Muscle of arm (tissue), 1 donor: ENCODE measurements at regions not wholly inside any gene's neighbourhood (a gene's known extent, or its start where the extent isn't known, plus 50 kb on each side); places are given as distances from the start of the nearest gene placed in this dataset.
A peak's percentile ranks its signal among the peaks of the same experiment; 100 is the strongest.

Experiments
- DNase-seq: peaks from one replicate; pipeline ENCODE4 v3.0.0-alpha.2; 2013

DNA sequence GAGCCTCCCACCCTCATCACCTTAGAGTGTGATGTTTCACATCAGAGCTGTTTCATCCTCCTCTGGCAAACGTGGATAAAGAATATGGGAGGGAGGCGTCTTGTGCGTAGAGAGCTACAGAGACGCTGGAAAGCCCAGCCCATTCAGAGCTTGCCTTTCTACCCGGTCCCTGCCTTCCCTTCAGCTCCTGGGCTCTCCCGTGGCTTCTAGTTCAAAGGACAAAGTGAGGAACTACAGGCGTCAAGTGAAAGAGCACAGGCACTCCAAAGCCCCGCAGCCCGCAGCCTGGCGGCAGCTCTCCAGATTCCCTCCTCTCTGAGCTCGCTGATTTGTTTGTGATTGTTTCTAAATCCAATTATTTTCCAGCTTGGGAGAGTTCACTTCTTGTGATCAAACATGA is 197.1 kb upstream of the IGF1R start:
- no peak for DNase-seq

- DNase-seq: no peak
Measured at GRCh38 chr15:98452238-98452637, 196.1 kb upstream of the IGF1R start.

DNA sequence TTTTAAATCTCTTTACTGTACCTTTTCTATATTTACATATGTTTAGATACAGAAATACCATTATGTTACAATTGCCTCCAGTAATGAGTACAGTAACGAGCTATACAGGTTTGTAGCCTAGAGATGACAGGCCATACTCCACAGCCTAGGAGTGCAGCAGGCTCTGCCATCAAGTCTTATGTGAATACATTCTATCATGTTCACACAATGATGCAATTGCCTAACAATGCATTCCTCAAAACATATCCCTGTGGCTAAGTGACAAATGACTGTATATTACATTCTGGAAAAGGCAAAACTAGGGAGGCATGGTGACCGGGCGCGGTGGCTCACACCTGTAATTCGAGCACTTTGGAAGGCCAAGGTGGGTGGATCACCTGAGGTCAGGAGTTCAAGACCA is 192.4 kb upstream of the IGF1R start:
- no peak for DNase-seq

DNA sequence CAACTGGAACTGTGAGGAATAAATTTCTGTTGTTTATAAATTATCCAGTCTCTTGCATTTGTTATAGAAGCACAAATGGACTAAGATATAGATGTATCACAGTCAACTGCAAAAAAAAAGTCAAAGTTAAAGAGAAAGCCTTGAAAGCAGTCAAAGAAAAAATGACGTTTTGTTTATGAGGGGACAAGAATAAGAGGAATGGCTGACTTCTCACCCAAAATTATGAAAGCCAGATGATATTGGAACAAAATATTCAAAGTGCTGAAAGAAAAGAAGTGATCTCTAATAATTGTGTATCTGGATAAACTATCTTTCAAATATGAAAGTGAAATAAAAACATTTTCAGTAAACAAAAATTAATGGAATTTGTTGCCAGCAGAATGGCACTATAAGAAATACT is 171.8 kb upstream of the IGF1R start:
- DNase-seq: no peak

- DNase-seq: no peak
Measured at GRCh38 chr15:98480844-98481243, 167.5 kb upstream of the IGF1R start.

DNA sequence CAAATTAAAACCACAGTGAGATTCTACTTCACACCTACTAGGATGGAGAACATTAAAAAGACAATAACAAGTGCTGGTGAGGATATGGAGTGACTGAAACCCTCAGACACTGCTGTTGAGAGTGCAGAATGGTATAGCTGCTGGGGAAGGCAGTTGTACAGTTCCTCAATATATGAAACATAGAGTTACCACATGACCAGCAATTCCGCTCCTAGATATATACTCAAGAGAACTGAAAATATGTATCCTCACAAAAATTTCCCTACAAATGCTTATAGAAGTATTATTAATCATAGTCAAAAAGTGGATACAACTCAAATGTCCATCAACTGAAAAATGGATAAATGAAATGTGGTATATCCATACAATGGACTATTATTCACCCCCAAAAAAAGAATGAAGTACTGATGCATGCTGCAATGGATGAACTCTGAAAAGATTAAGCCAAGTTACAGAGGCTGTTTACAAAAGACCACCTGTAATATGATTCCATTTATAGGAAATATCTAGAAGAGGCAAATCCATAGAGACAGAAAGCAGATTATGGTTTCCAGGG is 164.7 kb upstream of the IGF1R start:
- DNase-seq: no peak

GRCh38 chr15:98484914-98485313 is 163.4 kb upstream of the IGF1R start:
- DNase-seq: no peak

- no peak for DNase-seq
Measured at GRCh38 chr15:98485451-98485850, 162.9 kb upstream of the IGF1R start.

DNA sequence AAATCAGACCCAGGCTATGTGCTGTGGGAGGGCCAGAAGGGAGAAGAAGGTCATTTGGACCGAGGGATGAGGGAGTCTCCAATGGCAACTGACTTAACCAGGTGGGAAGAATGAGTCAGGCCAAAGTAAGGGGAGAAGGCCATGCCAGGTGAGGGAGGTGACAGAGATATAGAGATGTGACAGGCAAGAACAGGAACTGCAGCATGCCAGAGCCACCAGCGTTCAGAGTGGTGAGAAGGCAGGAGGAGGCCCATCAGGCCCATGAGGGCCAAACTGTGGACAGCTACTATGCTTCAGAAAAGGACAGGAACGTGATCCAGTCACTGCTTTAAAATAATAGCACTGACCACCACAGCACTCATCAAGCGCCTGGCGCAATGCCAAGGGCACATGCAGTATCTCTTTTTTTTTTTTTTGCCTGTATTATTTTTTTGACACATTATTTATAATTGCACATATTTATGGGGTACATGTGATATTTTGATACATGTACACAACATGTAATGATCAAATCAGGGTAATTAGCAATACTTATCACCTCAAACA is 154.3 kb upstream of the IGF1R start:
- no peak for DNase-seq

DNA sequence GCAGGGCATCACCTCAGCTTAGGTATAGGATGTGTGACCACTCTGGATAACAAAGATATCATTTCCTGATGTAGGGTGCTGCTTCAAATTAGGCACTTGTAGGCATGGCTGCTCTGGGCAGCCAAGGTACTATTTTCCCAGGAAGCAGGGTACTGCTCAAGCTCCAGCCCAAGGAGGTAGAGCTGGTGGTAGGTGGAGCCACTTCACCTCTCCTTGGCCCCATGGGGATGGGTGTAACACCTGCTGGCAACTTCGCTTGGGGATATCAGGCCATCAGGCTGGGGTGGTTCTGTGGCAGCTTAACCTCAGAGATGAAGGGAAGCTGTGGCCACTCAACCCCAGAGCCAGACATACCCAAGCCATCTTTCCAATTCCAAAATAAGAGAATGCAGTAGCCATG is 147.1 kb upstream of the IGF1R start:
- no peak for DNase-seq

DNA sequence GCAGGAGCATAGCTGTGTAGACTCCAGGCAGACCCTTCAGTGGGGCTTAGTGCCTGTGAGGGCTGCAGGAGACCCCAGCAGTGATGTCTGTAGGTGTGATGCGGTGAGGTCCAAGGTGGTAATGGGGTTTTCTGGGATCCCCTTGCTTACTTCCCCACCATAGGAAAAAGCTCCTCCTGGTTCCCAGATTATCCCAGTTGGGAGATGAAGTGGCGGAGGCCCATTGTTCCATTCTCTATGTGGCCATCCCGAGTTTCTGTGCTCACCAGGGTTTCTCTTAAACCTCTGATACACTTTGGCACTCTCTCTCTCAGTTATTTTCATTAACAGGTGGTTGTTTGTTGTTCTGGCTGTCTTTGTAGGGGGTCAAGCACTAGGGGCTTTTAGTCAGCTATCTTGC is 146.7 kb upstream of the IGF1R start:
- DNase-seq: no peak

- DNase-seq: no peak
Measured at GRCh38 chr15:98503970-98504369, 144.4 kb upstream of the IGF1R start.

- DNase-seq: no peak
Measured at GRCh38 chr15:98504998-98505397, 143.3 kb upstream of the IGF1R start.

- no peak for DNase-seq
Measured at GRCh38 chr15:98505611-98506031, 142.7 kb upstream of the IGF1R start.

- DNase-seq: no peak
Measured at GRCh38 chr15:98506172-98506571, 142.2 kb upstream of the IGF1R start.

DNA sequence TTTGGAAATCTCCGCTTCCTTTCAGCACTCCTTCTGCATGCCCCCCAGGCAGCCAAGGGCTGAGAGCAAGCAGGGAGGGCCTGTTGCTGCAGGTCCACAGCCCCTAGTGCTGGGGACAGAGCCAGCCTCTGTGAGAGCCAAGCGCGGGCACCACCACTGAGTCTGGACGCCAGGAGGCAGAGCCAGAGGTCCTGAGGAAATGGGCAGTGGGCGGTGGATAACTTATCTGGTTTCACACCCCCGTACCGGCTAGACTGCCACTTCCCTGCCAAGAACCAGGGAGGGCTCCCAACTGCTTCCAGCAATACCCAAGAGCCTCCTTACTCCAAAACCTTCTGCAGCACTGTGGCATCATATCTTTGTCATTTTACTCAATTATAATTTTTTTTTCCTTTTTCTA is 141.6 kb upstream of the IGF1R start:
- no peak for DNase-seq

DNA sequence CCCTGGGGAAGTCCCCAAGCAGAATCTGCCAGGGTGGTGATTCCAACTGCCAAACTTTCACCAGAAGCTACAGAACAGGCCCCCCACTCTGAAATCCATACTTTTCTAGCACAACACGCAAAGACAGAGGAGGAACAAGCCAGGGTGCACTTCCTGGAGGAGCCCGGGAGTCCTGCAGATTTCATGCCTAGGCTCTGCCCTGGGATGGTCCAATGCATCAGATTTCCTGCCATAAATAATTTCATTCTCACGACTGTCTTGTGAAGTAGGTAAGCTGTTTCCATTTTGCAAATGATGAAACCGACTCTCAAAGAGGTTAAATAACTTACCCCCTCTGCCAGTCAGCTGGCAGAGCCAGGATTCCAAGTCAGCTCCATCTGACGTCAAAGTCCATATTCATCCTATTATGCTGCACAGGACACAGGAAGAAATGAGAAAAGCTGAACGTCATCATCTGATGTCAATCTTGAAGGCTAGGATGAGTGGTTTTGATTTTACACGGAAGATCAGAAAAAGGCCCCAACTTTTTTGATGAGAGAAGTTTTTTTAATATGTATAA is 134.8 kb upstream of the IGF1R start:
- DNase-seq: no peak

GRCh38 chr15:98514034-98514622 is 134.2 kb upstream of the IGF1R start:
- DNase-seq: no peak

GRCh38 chr15:98518823-98519561 is 129.3 kb upstream of the IGF1R start:
- peak; percentile 87 for DNase-seq

DNA sequence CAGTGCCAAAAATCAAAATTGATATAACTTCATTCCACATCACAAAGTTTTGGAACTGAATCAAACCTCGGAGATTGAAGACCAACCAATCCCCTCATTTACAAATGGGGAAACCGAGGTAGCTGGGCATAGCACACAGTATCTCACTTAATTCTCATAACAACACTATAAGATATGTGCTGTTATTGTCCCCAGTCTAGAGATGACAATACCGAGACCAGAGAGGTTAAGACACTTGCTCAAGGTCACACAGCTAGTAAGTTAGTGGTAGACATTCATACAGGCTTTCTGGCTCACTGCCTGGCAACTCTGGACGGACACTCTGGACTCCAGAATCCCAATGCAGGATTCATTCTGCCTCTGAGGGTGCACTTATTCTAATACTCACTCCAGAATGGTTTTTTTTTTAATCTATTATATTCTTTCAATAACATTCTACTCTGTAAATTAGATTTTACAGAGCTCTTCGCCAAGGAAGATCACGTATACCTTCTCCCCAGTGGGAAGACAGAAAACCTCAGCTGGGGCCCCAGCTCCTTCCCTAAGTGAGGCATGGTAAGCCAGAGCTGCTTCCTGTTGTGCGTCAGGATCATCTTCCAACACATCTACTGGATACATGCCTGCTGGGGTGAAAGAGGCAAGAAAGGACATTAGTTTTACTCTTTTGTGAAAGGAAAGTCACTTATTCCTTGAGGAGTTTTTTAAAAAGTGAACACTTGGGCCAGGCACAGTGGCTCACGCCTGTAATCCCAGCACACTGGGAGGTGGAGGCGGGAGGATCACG is 128.4 kb upstream of the IGF1R start:
- DNase-seq: no peak

DNA sequence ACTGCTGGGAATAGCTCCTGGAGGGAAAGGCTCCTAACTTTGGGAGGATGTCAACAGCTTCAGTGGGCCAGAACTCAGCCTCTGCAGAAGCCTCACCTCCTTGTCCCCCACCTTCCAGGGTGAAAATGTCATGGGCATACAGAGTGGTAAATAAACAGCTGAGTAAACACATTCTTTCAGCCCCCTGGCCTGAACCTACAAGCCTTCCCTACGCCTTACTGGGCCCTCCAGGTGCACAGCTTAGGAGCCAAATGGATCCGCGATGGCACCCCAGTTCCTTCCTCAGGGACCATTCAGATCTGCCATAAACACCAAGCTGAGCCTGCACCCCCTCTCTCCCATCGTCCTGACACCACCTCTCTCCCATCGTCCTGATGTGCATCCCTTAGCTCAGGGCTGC is 126.2 kb upstream of the IGF1R start:
- no peak for DNase-seq
